Tibial artery (tissue), 4 donors: ENCODE measurements at regions not wholly inside any gene's neighbourhood (a gene's known extent, or its start where the extent isn't known, plus 50 kb on each side); places are given as distances from the start of the nearest gene placed in this dataset.

Experiments used
- DNase-seq, 2 donors: peaks; one replicate each; pipeline ENCODE4 v3.0.0-alpha.2; 2019
- H3K27ac ChIP-seq, 2 donors: fragments of 200-600 bp; sonication (generic) in 1 of 2; 1 replicate in 1 of 2; 2 replicates in 1 of 2; pipeline ENCODE4 v1.5.1; 2018 to 2019; ENCODE audit warnings: mild to moderate bottlenecking in 1 of 2
- H3K27me3 ChIP-seq, 2 donors: fragments of 200-600 bp; sonication (generic) in 1 of 2; one replicate each; pipeline versions ENCODE4 v1.5.1 to v1.6.0; 2016 to 2019
- H3K36me3 ChIP-seq, 3 donors: fragments of 200-600 bp; sonication (generic) in 2 of 3; one replicate each; pipeline ENCODE4 v1.5.1; 2016 to 2019; ENCODE audit warnings: mild to moderate bottlenecking in 2 of 3
- H3K4me1 ChIP-seq, 4 donors: fragments of 200-600 bp; sonication (generic) in 2 of 4; 1 replicate in 3 of 4; 2 replicates in 1 of 4; pipeline ENCODE4 v1.5.1; 2016 to 2019
- H3K4me3 ChIP-seq, 2 donors: fragments of 200-600 bp; sonication (generic) in 1 of 2; 1 replicate in 1 of 2; 2 replicates in 1 of 2; pipeline ENCODE4 v1.5.1; 2018 to 2019; ENCODE audit warnings: mild to moderate bottlenecking in 2 of 2
- H3K9me3 ChIP-seq, 3 donors: fragments of 200-600 bp; sonication (generic) in 1 of 3; one replicate each; pipeline ENCODE4 v1.5.1; 2016 to 2019
- CTCF ChIP-seq, 2 experiments: fragments of 200-600 bp in 1 of 2; fragments of 450-650 bp in 1 of 2; IDR thresholded peaks; one replicate each; pipeline ENCODE4 v1.5.1; 2017 to 2019; ENCODE audit warnings: antibody characterized with exemption in 2 of 2, mild to moderate bottlenecking in 1 of 2, moderate library complexity in 1 of 2
- intact Hi-C: fragments of 100-400 bp; cut with DNase I; formaldehyde crosslinking; loops from one replicate; pipeline ENCODE4 v1.15.0; 2023; ENCODE audit warnings: low total_unique reads

GRCh38 chr13:92991692-92992091 is 234.9 kb upstream of the GPC6 start:
- no peaks in the 10 kb centered on the region for H3K9me3 ChIP-seq
- no peak overlapping the region for H3K27ac ChIP-seq
- H3K4me1 ChIP-seq, result no peaks in the 10 kb centered on the region
- no peaks in the 10 kb centered on the region for H3K27me3 ChIP-seq
- intact Hi-C loops, result no loop called here
- TF ChIP-seq CTCF (IDR thresholded peaks at IDR 0.05), result no peak
- H3K4me3 ChIP-seq, result no peak overlapping the region
- no peak for DNase-seq
- H3K36me3 ChIP-seq, result no peaks in the 10 kb centered on the region

- TF ChIP-seq CTCF (IDR thresholded peaks at IDR 0.05), result no peak
- Histone ChIP-seq H3K27me3 (no peaks in the 10 kb centered on the region), H3K9me3 (no peaks in the 10 kb centered on the region), H3K4me3 (no peak overlapping the region), H3K36me3 (no peaks in the 10 kb centered on the region), H3K27ac (no peak overlapping the region), H3K4me1 (no peaks in the 10 kb centered on the region)
- DNase-seq, result no peak
- intact Hi-C loops, result no loop called here
These were observed 232.6 kb upstream of the GPC6 start for GRCh38 chr13:92994056-92994455.

GRCh38 chr13:93001866-93002461 is 224.6 kb upstream of the GPC6 start:
- no peak overlapping the region for H3K4me3 ChIP-seq
- TF ChIP-seq CTCF (IDR thresholded peaks at IDR 0.05), result no peak
- intact Hi-C loops, result no loop called here

GRCh38 chr13:93003531-93003930 is 223.1 kb upstream of the GPC6 start:
- H3K4me3 ChIP-seq, result no peak overlapping the region

More at GRCh38 chr13:93001866-93002461, 224.6 kb upstream of the GPC6 start:
- Histone ChIP-seq H3K4me1 (no peaks in the 10 kb centered on the region), H3K9me3 (peaks cover 0 to 5% (median 0%) of the 10 kb centered on the region in 3 donors), H3K27ac (no peak overlapping the region), H3K36me3 (no peaks in the 10 kb centered on the region), H3K27me3 (no peaks in the 10 kb centered on the region)
- DNase-seq, result no peak

GRCh38 chr13:93004919-93005318 is 221.7 kb upstream of the GPC6 start:
- H3K27me3 ChIP-seq, result no peaks in the 10 kb centered on the region
- no peaks in the 10 kb centered on the region for H3K36me3 ChIP-seq
- DNase-seq, result no peak
- H3K4me1 ChIP-seq, result no peaks in the 10 kb centered on the region
- TF ChIP-seq CTCF (IDR thresholded peaks at IDR 0.05), result no peak
- no peak overlapping the region for H3K27ac ChIP-seq
- peaks cover 0 to 10% (median 0%) of the 10 kb centered on the region in 3 donors for H3K9me3 ChIP-seq
- no peak overlapping the region for H3K4me3 ChIP-seq
- intact Hi-C loops, result no loop called here

More at GRCh38 chr13:93003531-93003930, 223.1 kb upstream of the GPC6 start:
- TF ChIP-seq CTCF (IDR thresholded peaks at IDR 0.05), result no peak
- H3K4me1 ChIP-seq, result no peaks in the 10 kb centered on the region
- DNase-seq, result no peak
- intact Hi-C loops, result no loop called here
- no peaks in the 10 kb centered on the region for H3K36me3 ChIP-seq
- no peaks in the 10 kb centered on the region for H3K27me3 ChIP-seq
- H3K27ac ChIP-seq, result no peak overlapping the region
- H3K9me3 ChIP-seq, result peaks cover 0 to 10% (median 0%) of the 10 kb centered on the region in 3 donors

- TF ChIP-seq CTCF (IDR thresholded peaks at IDR 0.05), result no peak
- Histone ChIP-seq H3K4me3 (no peak overlapping the region), H3K4me1 (no peaks in the 10 kb centered on the region), H3K36me3 (no peaks in the 10 kb centered on the region), H3K9me3 (peaks cover 0 to 10% (median 0%) of the 10 kb centered on the region in 3 donors), H3K27me3 (no peaks in the 10 kb centered on the region), H3K27ac (no peak overlapping the region)
- intact Hi-C loops, result no loop called here
- no peak for DNase-seq
These were observed 218.7 kb upstream of the GPC6 start for GRCh38 chr13:93007928-93008327.
